Ishikawa (cell line): ENCODE measurements at regions not wholly inside any gene's neighbourhood (a gene's known extent, or its start where the extent isn't known, plus 50 kb on each side); places are given as distances from the start of the nearest gene placed in this dataset.

Experiments
- CEBPB ChIP-seq: IDR thresholded peaks from 2 replicates; pipeline ENCODE4 v1.6.1; 2012
- CREB1 ChIP-seq: IDR thresholded peaks from 2 replicates; pipeline ENCODE4 v1.6.1; 2012; ENCODE audit warnings: low read depth
- EGR1 ChIP-seq: IDR thresholded peaks from 2 replicates; pipeline ENCODE4 v1.6.1; 2012
- EP300 ChIP-seq: IDR thresholded peaks from 2 replicates; pipeline ENCODE4 v1.6.1; 2012; ENCODE audit warnings: borderline replicate concordance
- FOXM1 ChIP-seq: IDR thresholded peaks from 2 replicates; pipeline ENCODE4 v1.6.1; 2012; ENCODE audit warnings: low read depth, borderline replicate concordance
- MAX ChIP-seq: IDR thresholded peaks from 2 replicates; pipeline ENCODE4 v1.6.1; 2012
- NFIC ChIP-seq: IDR thresholded peaks from 2 replicates; pipeline ENCODE4 v1.6.1; 2012
- RAD21 ChIP-seq: IDR thresholded peaks from 2 replicates; pipeline ENCODE4 v1.6.1; 2012; ENCODE audit warnings: low read depth
- REST ChIP-seq: IDR thresholded peaks from 2 replicates; pipeline ENCODE4 v1.6.1; 2012; ENCODE audit warnings: low read depth, mild to moderate bottlenecking
- TAF1 ChIP-seq: IDR thresholded peaks from 2 replicates; pipeline ENCODE4 v1.6.1; 2012; ENCODE audit warnings: low read depth, mild to moderate bottlenecking
- TCF12 ChIP-seq: IDR thresholded peaks from 2 replicates; pipeline ENCODE4 v1.6.1; 2012; ENCODE audit warnings: low read depth
- TEAD4 ChIP-seq: IDR thresholded peaks from 2 replicates; pipeline ENCODE4 v1.6.1; 2012
- USF1 ChIP-seq: IDR thresholded peaks from 2 replicates; pipeline ENCODE4 v1.6.1; 2012
- YY1 ChIP-seq: IDR thresholded peaks from 2 replicates; pipeline ENCODE4 v1.6.1; 2012; ENCODE audit warnings: low read depth
- ZBTB7A ChIP-seq: IDR thresholded peaks from 2 replicates; pipeline ENCODE4 v1.6.1; 2012; ENCODE audit warnings: low read depth

GRCh38 chr20:17140894-17141293 lies 85.9 kb upstream of the PCSK2 start:
- TF ChIP-seq REST (no peak), USF1 (no peak), TEAD4 (no peak), NFIC (no peak)

GRCh38 chr20:17141568-17141967 lies 85.3 kb upstream of the PCSK2 start:
- TF ChIP-seq CEBPB, result no peak
- no peak for TF ChIP-seq EP300
- TF ChIP-seq YY1, result no peak
- no peak for TF ChIP-seq NFIC
- TF ChIP-seq TAF1, result no peak
- TF ChIP-seq MAX, result no peak
- TF ChIP-seq TCF12, result no peak
- no peak for TF ChIP-seq USF1
- TF ChIP-seq TEAD4, result no peak
- TF ChIP-seq RAD21, result no peak
- TF ChIP-seq REST, result no peak
- TF ChIP-seq ZBTB7A, result no peak
- no peak for TF ChIP-seq CREB1
- TF ChIP-seq EGR1, result no peak

- TF ChIP-seq TAF1 (no peak), RAD21 (no peak), ZBTB7A (no peak), EGR1 (no peak), CEBPB (no peak), YY1 (no peak), EP300 (no peak), MAX (no peak), REST (no peak), USF1 (no peak), TEAD4 (no peak), CREB1 (no peak)
These were observed 84.2 kb upstream of the PCSK2 start for GRCh38 chr20:17142666-17143065.

- TF ChIP-seq CREB1, result no peak
- no peak for TF ChIP-seq TCF12
- TF ChIP-seq REST, result no peak
- TF ChIP-seq NFIC, result no peak
- TF ChIP-seq FOXM1, result no peak
- TF ChIP-seq USF1, result no peak
- TF ChIP-seq MAX, result no peak
- TF ChIP-seq EGR1, result no peak
- TF ChIP-seq ZBTB7A, result no peak
- no peak for TF ChIP-seq YY1
- no peak for TF ChIP-seq EP300
- TF ChIP-seq RAD21, result no peak
- no peak for TF ChIP-seq TAF1
- TF ChIP-seq TEAD4, result no peak
- TF ChIP-seq CEBPB, result no peak
These were observed 76.0 kb upstream of the PCSK2 start for GRCh38 chr20:17150858-17151257.
